Liver (tissue), 8 donors: ENCODE measurements at regions not wholly inside any gene's neighbourhood (a gene's known extent, or its start where the extent isn't known, plus 50 kb on each side); places are given as distances from the start of the nearest gene placed in this dataset.

Experiments
- DNase-seq: peaks from one replicate; pipeline ENCODE4 v3.0.0-alpha.2; 2017; ENCODE audit warnings: low spot score
- H3K27ac ChIP-seq, 2 donors: one replicate each; pipeline ENCODE4 v1.7.0; 2013; ENCODE audit warnings: inconsistent platforms in 2 of 2, low read length in 2 of 2, control low read depth in 1 of 2, low read depth in 1 of 2, mild to moderate bottlenecking in 1 of 2
- H3K27me3 ChIP-seq, 4 donors: one replicate each; pipeline versions ENCODE4 v1.6.1 to v1.7.0; 2013; ENCODE audit warnings: low read length in 3 of 4, inconsistent platforms in 1 of 4, mild to moderate bottlenecking in 1 of 4, moderate library complexity in 1 of 4; ENCODE audit not compliant: control insufficient read depth in 4 of 4, insufficient read depth in 4 of 4
- H3K36me3 ChIP-seq, 4 donors: one replicate each; pipeline versions ENCODE4 v1.6.1 to v1.7.0; 2013; ENCODE audit warnings: low read length in 3 of 4, mild to moderate bottlenecking in 3 of 4, low read depth in 1 of 4, moderate library complexity in 1 of 4; ENCODE audit not compliant: control insufficient read depth in 4 of 4, insufficient read depth in 3 of 4
- H3K4me1 ChIP-seq, 4 donors: one replicate each; pipeline versions ENCODE4 v1.6.1 to v1.7.0; 2013; ENCODE audit warnings: low read length in 3 of 4, mild to moderate bottlenecking in 3 of 4, moderate library complexity in 1 of 4; ENCODE audit not compliant: control insufficient read depth in 4 of 4, insufficient read depth in 4 of 4
- H3K4me3 ChIP-seq, 3 donors: one replicate each; pipeline versions ENCODE4 v1.6.1 to v1.7.0; 2013; ENCODE audit warnings: low read length in 3 of 3, control low read depth in 1 of 3, low read depth in 1 of 3, mild to moderate bottlenecking in 1 of 3
- H3K9ac ChIP-seq, 2 donors: one replicate each; pipeline ENCODE4 v1.7.0; 2013; ENCODE audit warnings: low read length in 2 of 2, mild to moderate bottlenecking in 2 of 2, moderate library complexity in 2 of 2, control low read depth in 1 of 2, low read depth in 1 of 2
- H3K9me3 ChIP-seq, 4 donors: one replicate each; pipeline versions ENCODE4 v1.6.1 to v1.7.0; 2013; ENCODE audit warnings: low read length in 3 of 4; ENCODE audit not compliant: control insufficient read depth in 4 of 4
- EGR1 ChIP-seq, 2 donors: IDR thresholded peaks; 2 replicates each; pipeline ENCODE4 v1.6.1; 2016 to 2018; ENCODE audit warnings: antibody characterized with exemption in 2 of 2, low read depth in 2 of 2
- FOXA1 ChIP-seq: IDR thresholded peaks from 2 replicates; pipeline ENCODE4 v1.6.1; 2016; ENCODE audit warnings: antibody characterized with exemption
- FOXA2 ChIP-seq: IDR thresholded peaks from 2 replicates; pipeline ENCODE4 v1.6.1; 2016; ENCODE audit warnings: antibody characterized with exemption
- HNF4A ChIP-seq, 2 donors: conservative IDR thresholded peaks; 2 replicates each; pipeline ENCODE4 v1.6.1; 2016; ENCODE audit warnings: antibody characterized with exemption in 2 of 2, mild to moderate bottlenecking in 2 of 2
- HNF4G ChIP-seq: IDR thresholded peaks from 2 replicates; pipeline ENCODE4 v1.6.1; 2016; ENCODE audit warnings: antibody characterized with exemption
- JUND ChIP-seq, 2 donors: IDR thresholded peaks; 2 replicates each; pipeline ENCODE4 v1.6.1; 2016; ENCODE audit warnings: antibody characterized with exemption in 2 of 2
- NR2F2 ChIP-seq: IDR thresholded peaks from 2 replicates; pipeline ENCODE4 v1.6.1; 2016; ENCODE audit warnings: antibody characterized with exemption
- RXRA ChIP-seq, 2 donors: IDR thresholded peaks; 2 replicates each; pipeline ENCODE4 v1.6.1; 2017 to 2018; ENCODE audit warnings: antibody characterized with exemption in 2 of 2, mild to moderate bottlenecking in 1 of 2
- SP1 ChIP-seq: IDR thresholded peaks from 2 replicates; pipeline ENCODE4 v1.6.1; 2018; ENCODE audit warnings: antibody characterized with exemption, mild to moderate bottlenecking
- TAF1 ChIP-seq: conservative IDR thresholded peaks from 2 replicates; pipeline ENCODE4 v1.6.1; 2016; ENCODE audit warnings: antibody characterized with exemption, mild to moderate bottlenecking
- YY1 ChIP-seq: IDR thresholded peaks from 2 replicates; pipeline ENCODE4 v1.6.1; 2016; ENCODE audit warnings: antibody characterized with exemption, mild to moderate bottlenecking
- WGBS: extraction: QIAGEN DNeasy Blood & Tissue Kit; methylation state at CpG from one replicate; pipeline ENCODE4 v1.1.7; 2013; 5-methylcytosine and 5-hydroxymethylcytosine counted together
- TF ChIP-seq, protein P1 (sequence below): IDR thresholded peaks from 2 replicates; pipeline ENCODE4 v1.6.1; 2016; ENCODE audit warnings: antibody characterized with exemption
- TF ChIP-seq, protein P2 (sequence below): IDR thresholded peaks from 2 replicates; pipeline ENCODE4 v1.6.1; 2016; ENCODE audit warnings: antibody characterized with exemption, mild to moderate bottlenecking
- TF ChIP-seq, protein P3 (sequence below): IDR thresholded peaks from 2 replicates; pipeline ENCODE4 v1.6.1; 2016; ENCODE audit warnings: antibody characterized with exemption
- TF ChIP-seq, protein P4 (sequence below): fragments of 150-350 bp; IDR thresholded peaks from 2 replicates; pipeline ENCODE4 v1.5.1; 2017; ENCODE audit warnings: improper control_type of control experiment, low read depth, low read length; ENCODE audit not compliant: missing input control
- TF ChIP-seq, protein P5 (sequence below): IDR thresholded peaks from 2 replicates; pipeline ENCODE4 v1.6.1; 2016; ENCODE audit warnings: antibody characterized with exemption
- donor health status: healthy.
- donor health status: healthy.
- donor health status: healthy.
- donor health status: healthy.
- donor health status: healthy.

DNA sequence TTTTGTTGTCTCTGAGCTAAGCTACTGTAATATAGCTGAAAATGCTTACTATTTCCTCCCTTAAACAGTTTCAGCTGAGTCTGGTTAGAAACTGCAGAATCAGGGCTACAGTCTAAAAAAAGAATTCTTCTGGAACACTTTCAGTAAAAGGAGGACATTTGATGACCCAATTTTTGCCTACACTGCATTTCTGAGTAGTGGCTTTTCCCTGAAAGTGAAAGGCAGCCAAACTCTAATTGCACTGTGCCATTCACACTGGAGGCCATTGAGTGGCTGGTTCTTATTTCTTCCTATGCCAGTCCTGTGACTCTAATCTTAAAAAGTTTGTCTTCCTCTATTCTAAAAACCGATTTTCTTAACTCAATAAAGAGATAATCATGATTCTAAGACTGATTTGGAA, 526.0 kb downstream of the CFAP47 start:
- H3K36me3 ChIP-seq = no peaks in the 10 kb centered on the region

DNA sequence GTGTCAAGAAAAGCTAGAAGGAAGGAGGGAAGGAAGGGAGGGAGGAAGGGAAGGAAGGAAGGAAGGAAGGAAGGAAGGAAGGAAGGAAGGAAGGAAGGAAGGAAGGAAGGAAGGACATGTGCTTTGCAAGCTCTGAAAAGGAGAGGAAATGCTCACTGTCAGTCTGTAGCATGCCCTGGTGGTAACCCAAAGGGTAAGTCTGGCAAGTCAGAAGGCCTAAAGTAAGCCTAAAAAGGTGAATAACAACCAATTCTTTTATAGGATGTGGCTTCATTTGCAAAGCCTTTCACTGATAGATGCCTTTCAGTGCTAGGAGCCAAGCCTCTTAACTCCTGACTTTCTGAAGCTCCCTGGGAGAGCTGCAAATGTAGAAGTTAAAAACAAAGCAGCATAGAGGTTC, 542.6 kb downstream of the CFAP47 start:
- no peak overlapping the region for H3K27ac ChIP-seq
- H3K36me3 ChIP-seq = no peaks in the 10 kb centered on the region
- no peak overlapping the region for H3K9ac ChIP-seq
- H3K9me3 ChIP-seq = no peaks in the 10 kb centered on the region
- no peaks in the 10 kb centered on the region for H3K4me1 ChIP-seq
- no peak overlapping the region for H3K4me3 ChIP-seq
- no peak for DNase-seq
- no peaks in the 10 kb centered on the region for H3K27me3 ChIP-seq
- TF ChIP-seq RXRA (IDR thresholded peaks at IDR 0.05) = no peak
- no peak for TF ChIP-seq EGR1 (IDR thresholded peaks at IDR 0.05; ENCODE audit: low read depth in 2 of 2)
- TF ChIP-seq HNF4A (conservative IDR thresholded peaks at IDR 0.05) = no peak

More for the DNA sequence above, 526.0 kb downstream of the CFAP47 start:
- no peaks in the 10 kb centered on the region for H3K4me1 ChIP-seq
- H3K27ac ChIP-seq = no peak overlapping the region
- WGBS = 28% methylated on average over 1 of the region's 1 CpG
- H3K9ac ChIP-seq = no peak overlapping the region
- no peak for DNase-seq
- no peaks in the 10 kb centered on the region for H3K9me3 ChIP-seq
- TF ChIP-seq RXRA (IDR thresholded peaks at IDR 0.05) (no peak), YY1 (no peak), FOXA1 (no peak)
- TF ChIP-seq, protein P1, sequence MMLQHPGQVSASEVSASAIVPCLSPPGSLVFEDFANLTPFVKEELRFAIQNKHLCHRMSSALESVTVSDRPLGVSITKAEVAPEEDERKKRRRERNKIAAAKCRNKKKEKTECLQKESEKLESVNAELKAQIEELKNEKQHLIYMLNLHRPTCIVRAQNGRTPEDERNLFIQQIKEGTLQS = no peak
- TF ChIP-seq, protein P2, sequence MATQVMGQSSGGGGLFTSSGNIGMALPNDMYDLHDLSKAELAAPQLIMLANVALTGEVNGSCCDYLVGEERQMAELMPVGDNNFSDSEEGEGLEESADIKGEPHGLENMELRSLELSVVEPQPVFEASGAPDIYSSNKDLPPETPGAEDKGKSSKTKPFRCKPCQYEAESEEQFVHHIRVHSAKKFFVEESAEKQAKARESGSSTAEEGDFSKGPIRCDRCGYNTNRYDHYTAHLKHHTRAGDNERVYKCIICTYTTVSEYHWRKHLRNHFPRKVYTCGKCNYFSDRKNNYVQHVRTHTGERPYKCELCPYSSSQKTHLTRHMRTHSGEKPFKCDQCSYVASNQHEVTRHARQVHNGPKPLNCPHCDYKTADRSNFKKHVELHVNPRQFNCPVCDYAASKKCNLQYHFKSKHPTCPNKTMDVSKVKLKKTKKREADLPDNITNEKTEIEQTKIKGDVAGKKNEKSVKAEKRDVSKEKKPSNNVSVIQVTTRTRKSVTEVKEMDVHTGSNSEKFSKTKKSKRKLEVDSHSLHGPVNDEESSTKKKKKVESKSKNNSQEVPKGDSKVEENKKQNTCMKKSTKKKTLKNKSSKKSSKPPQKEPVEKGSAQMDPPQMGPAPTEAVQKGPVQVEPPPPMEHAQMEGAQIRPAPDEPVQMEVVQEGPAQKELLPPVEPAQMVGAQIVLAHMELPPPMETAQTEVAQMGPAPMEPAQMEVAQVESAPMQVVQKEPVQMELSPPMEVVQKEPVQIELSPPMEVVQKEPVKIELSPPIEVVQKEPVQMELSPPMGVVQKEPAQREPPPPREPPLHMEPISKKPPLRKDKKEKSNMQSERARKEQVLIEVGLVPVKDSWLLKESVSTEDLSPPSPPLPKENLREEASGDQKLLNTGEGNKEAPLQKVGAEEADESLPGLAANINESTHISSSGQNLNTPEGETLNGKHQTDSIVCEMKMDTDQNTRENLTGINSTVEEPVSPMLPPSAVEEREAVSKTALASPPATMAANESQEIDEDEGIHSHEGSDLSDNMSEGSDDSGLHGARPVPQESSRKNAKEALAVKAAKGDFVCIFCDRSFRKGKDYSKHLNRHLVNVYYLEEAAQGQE = no peak
- H3K27me3 ChIP-seq = no peaks in the 10 kb centered on the region
- H3K4me3 ChIP-seq = no peak overlapping the region

DNA sequence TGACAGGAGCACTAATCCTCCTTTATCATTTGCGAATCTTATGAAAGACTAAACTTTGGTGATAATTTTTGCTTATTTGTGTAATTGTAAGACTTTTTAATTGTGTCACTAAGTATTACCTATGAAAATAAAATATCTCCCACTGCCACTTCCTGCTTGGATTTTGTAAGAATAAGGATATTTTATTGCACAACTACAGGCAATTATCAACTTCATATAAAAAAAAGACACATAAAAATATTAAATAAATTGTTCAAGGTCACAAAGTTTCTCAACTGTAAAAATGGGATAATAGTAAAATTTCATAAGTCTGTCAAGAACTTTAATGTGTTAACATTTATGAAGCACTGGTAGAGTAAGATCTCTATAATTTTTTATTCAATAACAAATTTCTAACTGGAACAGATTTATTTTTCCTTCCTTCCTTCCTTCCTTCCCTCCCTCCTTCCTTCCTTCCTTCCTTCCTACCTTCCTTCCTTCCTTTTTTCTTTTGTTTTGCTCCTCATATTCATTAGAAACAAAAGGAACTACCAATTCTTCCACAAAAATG, 527.6 kb upstream of the FAM47C start:
- Histone ChIP-seq H3K27ac (no peak overlapping the region), H3K4me3 (no peak overlapping the region), H3K9me3 (no peaks in the 10 kb centered on the region), H3K9ac (no peak overlapping the region), H3K36me3 (no peaks in the 10 kb centered on the region), H3K4me1 (no peaks in the 10 kb centered on the region), H3K27me3 (peaks cover 0 to 6% (median 0%) of the 10 kb centered on the region in 4 donors)
- no peak for DNase-seq
- WGBS = 73% methylated on average over 1 of the region's 1 CpG
- no peak for TF ChIP-seq TAF1
- TF ChIP-seq, protein P2 = no peak
- TF ChIP-seq, protein P3, sequence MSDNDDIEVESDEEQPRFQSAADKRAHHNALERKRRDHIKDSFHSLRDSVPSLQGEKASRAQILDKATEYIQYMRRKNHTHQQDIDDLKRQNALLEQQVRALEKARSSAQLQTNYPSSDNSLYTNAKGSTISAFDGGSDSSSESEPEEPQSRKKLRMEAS = no peak
- TF ChIP-seq, protein P4, sequence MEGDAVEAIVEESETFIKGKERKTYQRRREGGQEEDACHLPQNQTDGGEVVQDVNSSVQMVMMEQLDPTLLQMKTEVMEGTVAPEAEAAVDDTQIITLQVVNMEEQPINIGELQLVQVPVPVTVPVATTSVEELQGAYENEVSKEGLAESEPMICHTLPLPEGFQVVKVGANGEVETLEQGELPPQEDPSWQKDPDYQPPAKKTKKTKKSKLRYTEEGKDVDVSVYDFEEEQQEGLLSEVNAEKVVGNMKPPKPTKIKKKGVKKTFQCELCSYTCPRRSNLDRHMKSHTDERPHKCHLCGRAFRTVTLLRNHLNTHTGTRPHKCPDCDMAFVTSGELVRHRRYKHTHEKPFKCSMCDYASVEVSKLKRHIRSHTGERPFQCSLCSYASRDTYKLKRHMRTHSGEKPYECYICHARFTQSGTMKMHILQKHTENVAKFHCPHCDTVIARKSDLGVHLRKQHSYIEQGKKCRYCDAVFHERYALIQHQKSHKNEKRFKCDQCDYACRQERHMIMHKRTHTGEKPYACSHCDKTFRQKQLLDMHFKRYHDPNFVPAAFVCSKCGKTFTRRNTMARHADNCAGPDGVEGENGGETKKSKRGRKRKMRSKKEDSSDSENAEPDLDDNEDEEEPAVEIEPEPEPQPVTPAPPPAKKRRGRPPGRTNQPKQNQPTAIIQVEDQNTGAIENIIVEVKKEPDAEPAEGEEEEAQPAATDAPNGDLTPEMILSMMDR = no peak
- TF ChIP-seq, protein P5, sequence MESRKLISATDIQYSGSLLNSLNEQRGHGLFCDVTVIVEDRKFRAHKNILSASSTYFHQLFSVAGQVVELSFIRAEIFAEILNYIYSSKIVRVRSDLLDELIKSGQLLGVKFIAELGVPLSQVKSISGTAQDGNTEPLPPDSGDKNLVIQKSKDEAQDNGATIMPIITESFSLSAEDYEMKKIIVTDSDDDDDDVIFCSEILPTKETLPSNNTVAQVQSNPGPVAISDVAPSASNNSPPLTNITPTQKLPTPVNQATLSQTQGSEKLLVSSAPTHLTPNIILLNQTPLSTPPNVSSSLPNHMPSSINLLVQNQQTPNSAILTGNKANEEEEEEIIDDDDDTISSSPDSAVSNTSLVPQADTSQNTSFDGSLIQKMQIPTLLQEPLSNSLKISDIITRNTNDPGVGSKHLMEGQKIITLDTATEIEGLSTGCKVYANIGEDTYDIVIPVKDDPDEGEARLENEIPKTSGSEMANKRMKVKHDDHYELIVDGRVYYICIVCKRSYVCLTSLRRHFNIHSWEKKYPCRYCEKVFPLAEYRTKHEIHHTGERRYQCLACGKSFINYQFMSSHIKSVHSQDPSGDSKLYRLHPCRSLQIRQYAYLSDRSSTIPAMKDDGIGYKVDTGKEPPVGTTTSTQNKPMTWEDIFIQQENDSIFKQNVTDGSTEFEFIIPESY = no peak
- TF ChIP-seq, protein P1 = no peak
- TF ChIP-seq RXRA (IDR thresholded peaks at IDR 0.05) = no peak
- TF ChIP-seq JUND (IDR thresholded peaks at IDR 0.05) = no peak
- no peak for TF ChIP-seq HNF4G
- TF ChIP-seq SP1 = no peak
- no peak for TF ChIP-seq FOXA1
- no peak for TF ChIP-seq NR2F2
- TF ChIP-seq YY1 = no peak
- TF ChIP-seq EGR1 (IDR thresholded peaks at IDR 0.05; ENCODE audit: low read depth in 2 of 2) = no peak
- TF ChIP-seq HNF4A (conservative IDR thresholded peaks at IDR 0.05) = no peak
- no peak for TF ChIP-seq FOXA2
